SU-DHL-6 (cell line): ENCODE measurements at regions not wholly inside any gene's neighbourhood (a gene's known extent, or its start where the extent isn't known, plus 50 kb on each side); places are given as distances from the start of the nearest gene placed in this dataset.

ENCODE experiments used
- H2AFZ ChIP-seq: fragments of 200-600 bp; sonication (generic); 2 replicates; pipeline ENCODE4 v1.6.1; 2014; ENCODE audit warnings: low read depth, mild to moderate bottlenecking, moderate library complexity, mixed read lengths, antibody characterized with exemption, low read length; ENCODE audit not compliant: severe bottlenecking
- H3F3A ChIP-seq: fragments of 200-600 bp; shearing (Covaris generic); 2 replicates; pipeline ENCODE4 v1.6.0; 2016; ENCODE audit warnings: antibody characterized with exemption, mild to moderate bottlenecking; ENCODE audit not compliant: insufficient read depth
- H3K27ac ChIP-seq: fragments of 200-600 bp; sonication (generic); 2 replicates; pipeline ENCODE4 v1.5.1; 2016; ENCODE audit warnings: low read depth, mild to moderate bottlenecking, low read length, moderate library complexity, mixed read lengths
- H3K27me3 ChIP-seq: fragments of 200-600 bp; sonication (generic), shearing (Covaris generic); 2 replicates; pipeline ENCODE4 v1.6.0; 2014; ENCODE audit warnings: mild to moderate bottlenecking, low read length
- H3K36me3 ChIP-seq: fragments of 200-600 bp; sonication (generic); 2 replicates; pipeline ENCODE4 v1.6.1; 2014; ENCODE audit warnings: mild to moderate bottlenecking, low read length, mixed read lengths
- H3K4me2 ChIP-seq: fragments of 300-600, 200-600 bp; shearing (Covaris generic), sonication (generic); 2 replicates; pipeline ENCODE4 v1.6.0; 2014; ENCODE audit warnings: low read length, low read depth, mild to moderate bottlenecking; ENCODE audit not compliant: poor library complexity, severe bottlenecking
- H3K4me3 ChIP-seq: fragments of 200-600 bp; sonication (generic); 2 replicates; pipeline ENCODE4 v1.5.1; 2014; ENCODE audit warnings: antibody characterized with exemption, low read length, mild to moderate bottlenecking, mixed read lengths; ENCODE audit not compliant: insufficient read depth, poor library complexity, severe bottlenecking
- H3K79me2 ChIP-seq: fragments of 200-600 bp; sonication (generic); 2 replicates; pipeline ENCODE4 v1.6.1; 2014; ENCODE audit warnings: mild to moderate bottlenecking, low read length, moderate library complexity; ENCODE audit not compliant: insufficient read depth
- H3K9ac ChIP-seq: fragments of 200-600 bp; sonication (generic); 2 replicates; pipeline ENCODE4 v1.7.0; 2014; ENCODE audit warnings: mild to moderate bottlenecking, low read length
- H3K9me2 ChIP-seq: fragments of 200-600 bp; sonication (generic); replicated peaks from 2 replicates; pipeline ENCODE4 v1.6.1; 2014; ENCODE audit warnings: low read length; ENCODE audit not compliant: insufficient read depth
- H3K9me3 ChIP-seq: fragments of 200-600 bp; sonication (generic); 2 replicates; pipeline ENCODE4 v1.6.1; 2014; ENCODE audit warnings: low read length, mixed read lengths; ENCODE audit not compliant: insufficient read depth
- H4K20me1 ChIP-seq: fragments of 200-600 bp; sonication (generic); 2 replicates; pipeline ENCODE4 v1.6.1; 2014; ENCODE audit warnings: low read depth, mild to moderate bottlenecking, antibody characterized with exemption, low read length, moderate library complexity, mixed read lengths
- CTCF ChIP-seq: fragments of 200-600 bp; sonication (generic); IDR thresholded peaks from one replicate; pipeline ENCODE4 v1.5.1; 2017; ENCODE audit warnings: antibody characterized with exemption, mild to moderate bottlenecking, low read length, moderate library complexity; ENCODE audit not compliant: insufficient read depth, poor library complexity, severe bottlenecking
- EZH2phosphoT487 ChIP-seq: fragments of 200-600 bp; sonication (generic), shearing (Covaris generic); conservative IDR thresholded peaks from 2 replicates; pipeline ENCODE4 v1.6.1; 2018; ENCODE audit warnings: mild to moderate bottlenecking, antibody characterized with exemption, low read length, moderate library complexity, mixed read lengths

GRCh38 chr2:225293638-225294037 is 105.9 kb upstream of the NYAP2 start:
- Histone ChIP-seq H3F3A (no peaks in the 10 kb centered on the region), H2AFZ (no peak overlapping the region), H3K9ac (no peak overlapping the region), H3K27me3 (no peaks in the 10 kb centered on the region), H3K36me3 (no peaks in the 10 kb centered on the region), H3K4me2 (no peak overlapping the region), H3K9me3 (no peaks in the 10 kb centered on the region), H3K4me3 (no peak overlapping the region), H3K27ac (no peak overlapping the region), H3K79me2 (no peaks in the 10 kb centered on the region), H3K9me2 (no peaks in the 10 kb centered on the region), H4K20me1 (no peaks in the 10 kb centered on the region)
- TF ChIP-seq EZH2phosphoT487, result no peak
- TF ChIP-seq CTCF, result no peak

DNA sequence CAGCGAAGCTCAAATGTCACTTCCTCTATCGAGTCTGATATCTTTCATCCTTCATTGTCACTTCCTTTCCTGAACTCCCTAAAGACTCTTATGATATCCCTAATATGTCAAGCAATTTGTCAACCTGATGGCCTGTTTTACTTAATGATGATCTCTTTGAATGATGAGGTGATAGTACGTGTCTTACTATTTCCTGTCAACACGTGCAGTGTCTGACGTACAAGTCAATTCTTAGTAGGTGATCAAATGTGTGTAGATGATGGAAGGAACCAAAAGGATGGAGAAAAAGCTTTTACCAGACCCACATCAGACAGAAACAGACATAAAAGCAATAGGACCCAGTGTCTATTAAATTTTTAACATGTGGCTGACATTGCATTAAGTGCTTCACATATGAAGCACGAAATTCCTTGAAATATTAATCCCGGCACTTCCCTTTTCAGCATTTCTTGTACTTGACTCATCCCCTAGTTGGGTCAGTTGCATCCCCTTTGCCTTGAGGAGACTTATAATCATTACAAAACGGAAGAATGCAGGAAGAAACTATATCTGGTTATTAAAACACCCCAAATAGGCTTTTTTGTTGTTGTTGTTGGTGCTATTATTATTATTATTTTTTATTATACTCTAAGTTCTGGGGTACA is 108.6 kb upstream of the NYAP2 start:
- no peak overlapping the region for H3K4me3 ChIP-seq
- TF ChIP-seq CTCF (no peak), EZH2phosphoT487 (no peak)
- H3K9me3 ChIP-seq, result no peaks in the 10 kb centered on the region
- H3K36me3 ChIP-seq, result no peaks in the 10 kb centered on the region
- H3K9me2 ChIP-seq, result no peaks in the 10 kb centered on the region
- no peaks in the 10 kb centered on the region for H3F3A ChIP-seq
- no peak overlapping the region for H3K27ac ChIP-seq
- no peak overlapping the region for H3K9ac ChIP-seq
- no peaks in the 10 kb centered on the region for H4K20me1 ChIP-seq
- no peak overlapping the region for H2AFZ ChIP-seq
- H3K27me3 ChIP-seq, result no peaks in the 10 kb centered on the region
- H3K4me2 ChIP-seq, result no peak overlapping the region
- H3K79me2 ChIP-seq, result no peaks in the 10 kb centered on the region

DNA sequence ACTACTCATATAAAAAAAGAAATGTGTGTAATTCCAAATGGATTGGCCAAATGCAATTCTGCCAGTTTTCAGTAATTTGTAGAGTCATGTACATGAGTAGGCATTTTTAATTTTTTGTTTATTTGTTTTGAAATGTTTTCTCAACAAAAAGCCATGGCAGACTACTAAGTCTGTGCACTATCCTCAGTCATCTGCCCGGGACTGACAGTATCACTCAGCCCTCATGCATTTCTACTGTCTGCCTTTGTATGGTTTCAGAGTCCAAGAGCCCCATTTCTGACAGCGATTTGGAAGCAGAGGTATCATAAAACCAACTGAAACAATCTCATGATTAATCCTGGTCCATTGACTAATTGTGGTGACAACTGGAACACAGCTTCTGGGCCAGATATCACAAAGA is 109.9 kb upstream of the NYAP2 start:
- TF ChIP-seq CTCF, result no peak
- no peak for TF ChIP-seq EZH2phosphoT487
- no peaks in the 10 kb centered on the region for H3K9me3 ChIP-seq

More for the DNA sequence above, 109.9 kb upstream of the NYAP2 start:
- no peak overlapping the region for H2AFZ ChIP-seq
- no peaks in the 10 kb centered on the region for H4K20me1 ChIP-seq
- H3K9me2 ChIP-seq, result no peaks in the 10 kb centered on the region
- no peak overlapping the region for H3K27ac ChIP-seq
- no peaks in the 10 kb centered on the region for H3K36me3 ChIP-seq
- no peaks in the 10 kb centered on the region for H3K27me3 ChIP-seq
- H3F3A ChIP-seq, result no peaks in the 10 kb centered on the region
- no peak overlapping the region for H3K4me2 ChIP-seq
- no peak overlapping the region for H3K4me3 ChIP-seq
- no peaks in the 10 kb centered on the region for H3K79me2 ChIP-seq
- no peak overlapping the region for H3K9ac ChIP-seq
